ENCODE measurements at regions not wholly inside any gene's neighbourhood (a gene's known extent, or its start where the extent isn't known, plus 50 kb on each side); places are given as distances from the start of the nearest gene placed in this dataset.

- Histone ChIP-seq H3K36me3 (no peaks in the 10 kb centered on the region), H2AFZ (replicated peaks) (no peak overlapping the region), H3K9me3 (ENCODE audit: low read depth) (no peaks in the 10 kb centered on the region), H3K4me3 (no peak overlapping the region), H3K9ac (no peak overlapping the region), H3K4me1 (peaks cover 3% of the 10 kb centered on the region), H3K79me2 (ENCODE audit: low read depth) (no peaks in the 10 kb centered on the region), H3K27ac (no peak overlapping the region), H3F3A (ENCODE audit: low read depth) (no peaks in the 10 kb centered on the region), H3K4me2 (no peak overlapping the region), H3K27me3 (no peaks in the 10 kb centered on the region), H4K20me1 (ENCODE audit: low read depth) (no peaks in the 10 kb centered on the region)
- H3K4me1 Mint-ChIP-seq = peaks cover 12% of the 10 kb centered on the region
- no peak for DNase-seq (ENCODE audit: low spot score)
- no peaks in the 10 kb centered on the region for H3K9me3 Mint-ChIP-seq
- no peak overlapping the region for H3K4me3 Mint-ChIP-seq
- H3K27me3 Mint-ChIP-seq (ENCODE audit: insufficient read depth, low read depth) = peaks cover 3% of the 10 kb centered on the region
- TF ChIP-seq EZH2phosphoT487 (IDR thresholded peaks at IDR 0.05) = no peak
- TF ChIP-seq CTCF (IDR thresholded peaks at IDR 0.05) = no peak
- no peak for TF ChIP-seq EZH2 (IDR thresholded peaks at IDR 0.05)
- no peak overlapping the region for H3K27ac Mint-ChIP-seq
- no peaks in the 10 kb centered on the region for H3K36me3 Mint-ChIP-seq
Observed at GRCh38 chr1:215376544-215377264, 190.4 kb upstream of the KCTD3 start.

- H3K9ac ChIP-seq = no peak overlapping the region
- no peak overlapping the region for H3K4me3 Mint-ChIP-seq
- peaks cover 3% of the 10 kb centered on the region for H3K27me3 Mint-ChIP-seq (ENCODE audit: insufficient read depth, low read depth)
- no peaks in the 10 kb centered on the region for H3K9me3 Mint-ChIP-seq
- no peak overlapping the region for H2AFZ ChIP-seq (replicated peaks)
- no peaks in the 10 kb centered on the region for H3F3A ChIP-seq (ENCODE audit: low read depth)
- no peak overlapping the region for H3K27ac ChIP-seq
- no peak for DNase-seq (ENCODE audit: low spot score)
- H3K4me2 ChIP-seq = no peak overlapping the region
- H3K4me3 ChIP-seq = no peak overlapping the region
- H3K79me2 ChIP-seq (ENCODE audit: low read depth) = no peaks in the 10 kb centered on the region
- peaks cover 12% of the 10 kb centered on the region for H3K4me1 Mint-ChIP-seq
- no peaks in the 10 kb centered on the region for H3K36me3 Mint-ChIP-seq
- H4K20me1 ChIP-seq (ENCODE audit: low read depth) = no peaks in the 10 kb centered on the region
- no peak for TF ChIP-seq CTCF (IDR thresholded peaks at IDR 0.05)
- no peak for TF ChIP-seq EZH2phosphoT487 (IDR thresholded peaks at IDR 0.05)
- no peak for TF ChIP-seq EZH2 (IDR thresholded peaks at IDR 0.05)
- H3K9me3 ChIP-seq (ENCODE audit: low read depth) = no peaks in the 10 kb centered on the region
- no peaks in the 10 kb centered on the region for H3K27me3 ChIP-seq
- H3K36me3 ChIP-seq = no peaks in the 10 kb centered on the region
- no peak overlapping the region for H3K27ac Mint-ChIP-seq
- H3K4me1 ChIP-seq = peaks cover 3% of the 10 kb centered on the region
Observed at GRCh38 chr1:215377746-215378145, 189.4 kb upstream of the KCTD3 start.

GRCh38 chr1:215380566-215380965, 186.5 kb upstream of the KCTD3 start:
- Histone ChIP-seq H3K4me1 (no peaks in the 10 kb centered on the region), H2AFZ (replicated peaks) (no peak overlapping the region), H3K36me3 (no peaks in the 10 kb centered on the region), H3K4me2 (no peak overlapping the region), H3K27ac (no peak overlapping the region), H3K79me2 (ENCODE audit: low read depth) (no peaks in the 10 kb centered on the region), H3K27me3 (no peaks in the 10 kb centered on the region), H3F3A (ENCODE audit: low read depth) (no peaks in the 10 kb centered on the region), H3K4me3 (no peak overlapping the region), H4K20me1 (ENCODE audit: low read depth) (no peaks in the 10 kb centered on the region), H3K9me3 (ENCODE audit: low read depth) (no peaks in the 10 kb centered on the region), H3K9ac (no peak overlapping the region)
- H3K27me3 Mint-ChIP-seq (ENCODE audit: insufficient read depth, low read depth) = no peaks in the 10 kb centered on the region
- H3K4me1 Mint-ChIP-seq = no peaks in the 10 kb centered on the region
- H3K27ac Mint-ChIP-seq = no peak overlapping the region
- H3K4me3 Mint-ChIP-seq = no peak overlapping the region
- TF ChIP-seq EZH2 (IDR thresholded peaks at IDR 0.05) = no peak
- TF ChIP-seq EZH2phosphoT487 (IDR thresholded peaks at IDR 0.05) = no peak
- TF ChIP-seq CTCF (IDR thresholded peaks at IDR 0.05) = no peak
- DNase-seq (ENCODE audit: low spot score) = no peak
- H3K36me3 Mint-ChIP-seq = no peaks in the 10 kb centered on the region
- no peaks in the 10 kb centered on the region for H3K9me3 Mint-ChIP-seq
